ENCODE measurements at regions not wholly inside any gene's neighbourhood (a gene's known extent, or its start where the extent isn't known, plus 50 kb on each side); places are given as distances from the start of the nearest gene placed in this dataset.

- intact Hi-C loops (cut with micrococcal nuclease), result loop anchor here (5.0 kb wide), 1 partner anchor 1922 kb away; no protein-coding TSS in a partner anchor
These were observed 230.5 kb downstream of the ETNK1 start for GRCh38 chr12:22855456-22855855.

GRCh38 chr12:22856178-22856577, 231.2 kb downstream of the ETNK1 start:
- H3K4me2 ChIP-seq (replicated peaks; ENCODE audit: low read depth, low read length, poor library complexity, severe bottlenecking), result no peak overlapping the region
- H3K27me3 ChIP-seq (replicated peaks in 1 of 4; ENCODE audit: control extremely low read depth in 1 of 4, control insufficient read depth in 3 of 4, insufficient read depth in 4 of 4, low read length in 3 of 4), result peaks cover 0 to 7% (median 0%) of the 10 kb centered on the region in 4 experiments
- no peak for ATAC-seq (ENCODE audit: low read depth)
- H3K4me1 Mint-ChIP-seq, result no peaks in the 10 kb centered on the region
- no peak overlapping the region for H3K4me3 Mint-ChIP-seq
- H3K9me3 Mint-ChIP-seq (ENCODE audit: insufficient read depth), result no peaks in the 10 kb centered on the region
- TF ChIP-seq EZH2 (IDR thresholded peaks at IDR 0.05; ENCODE audit: borderline replicate concordance, insufficient read depth, low read depth, low read length, poor library complexity, severe bottlenecking), result no peak
- peak; percentile 60 for TF ChIP-seq CTCF (IDR thresholded peaks at IDR 0.05)
- no peak overlapping the region for H2AFZ ChIP-seq (ENCODE audit: insufficient read depth, low read depth, low read length, poor library complexity, severe bottlenecking)
- no peaks in the 10 kb centered on the region for H3K79me2 ChIP-seq (ENCODE audit: control insufficient read depth, insufficient read depth, low read length)
- H3K9ac ChIP-seq (ENCODE audit: low read length), result no peak overlapping the region
- ChIA-PET POLR2A (no interaction called here), CTCF (interaction anchor here (1.3 to 1.9 kb wide), 4 partner anchors 10 to 1979 kb away, joined by 4 to 6 read pairs (median 4); no protein-coding TSS in a partner anchor)
- WGBS (ENCODE audit: insufficient coverage), result no CpG with 5 or more reads among the region's 2 CpGs
- H3K4me1 ChIP-seq (ENCODE audit: control insufficient read depth in 2 of 2, insufficient read depth in 2 of 2, low read length in 2 of 2), result no peaks in the 10 kb centered on the region
- H3K27me3 Mint-ChIP-seq, result peaks cover 30% of the 10 kb centered on the region
- peak; percentile 9 for DNase-seq
- no peak overlapping the region for H3K4me3 ChIP-seq (ENCODE audit: control extremely low read depth in 1 of 5, extremely low read depth in 1 of 5, insufficient read depth in 1 of 5, low read depth in 2 of 5, low read length in 4 of 5)
- no peak overlapping the region for H3K27ac Mint-ChIP-seq
- H3K9me3 ChIP-seq (ENCODE audit: control extremely low read depth in 1 of 3, control insufficient read depth in 2 of 3, insufficient read depth in 1 of 3, low read length in 2 of 3), result no peaks in the 10 kb centered on the region
- no peaks in the 10 kb centered on the region for H3K36me3 ChIP-seq (replicated peaks in 1 of 2; ENCODE audit: control extremely low read depth in 1 of 2, control insufficient read depth in 1 of 2, extremely low read depth in 1 of 2, insufficient read depth in 2 of 2, low read length in 1 of 2)
- intact Hi-C loops (cut with micrococcal nuclease), result loop anchor here (5.0 kb wide), 1 partner anchor 1921 kb away; no protein-coding TSS in a partner anchor
- no peaks in the 10 kb centered on the region for H4K20me1 ChIP-seq (ENCODE audit: control insufficient read depth, insufficient read depth, low read length, poor library complexity, severe bottlenecking)
- no peak overlapping the region for H3K27ac ChIP-seq (ENCODE audit: low read length in 2 of 2)

More at GRCh38 chr12:22855456-22855855, 230.5 kb downstream of the ETNK1 start:
- no peaks in the 10 kb centered on the region for H3K36me3 ChIP-seq (replicated peaks in 1 of 2; ENCODE audit: control extremely low read depth in 1 of 2, control insufficient read depth in 1 of 2, extremely low read depth in 1 of 2, insufficient read depth in 2 of 2, low read length in 1 of 2)
- no peaks in the 10 kb centered on the region for H3K4me1 ChIP-seq (ENCODE audit: control insufficient read depth in 2 of 2, insufficient read depth in 2 of 2, low read length in 2 of 2)
- H3K9me3 ChIP-seq (ENCODE audit: control extremely low read depth in 1 of 3, control insufficient read depth in 2 of 3, insufficient read depth in 1 of 3, low read length in 2 of 3), result no peaks in the 10 kb centered on the region
- H3K9ac ChIP-seq (ENCODE audit: low read length), result no peak overlapping the region
- 89% methylated on average over 1 of the region's 2 CpGs for WGBS (ENCODE audit: insufficient coverage)
- H3K9me3 Mint-ChIP-seq (ENCODE audit: insufficient read depth), result no peaks in the 10 kb centered on the region
- no peaks in the 10 kb centered on the region for H3K4me1 Mint-ChIP-seq
- H3K4me2 ChIP-seq (replicated peaks; ENCODE audit: low read depth, low read length, poor library complexity, severe bottlenecking), result no peak overlapping the region
- H3K27ac ChIP-seq (ENCODE audit: low read length in 2 of 2), result no peak overlapping the region
- ChIA-PET POLR2A (no interaction called here), CTCF (interaction anchor here (1.5 to 1.9 kb wide), 2 partner anchors 13 to 1980 kb away, joined by 4 read pairs; no protein-coding TSS in a partner anchor)
- peaks cover 0 to 7% (median 0%) of the 10 kb centered on the region in 4 experiments for H3K27me3 ChIP-seq (replicated peaks in 1 of 4; ENCODE audit: control extremely low read depth in 1 of 4, control insufficient read depth in 3 of 4, insufficient read depth in 4 of 4, low read length in 3 of 4)
- H3K4me3 Mint-ChIP-seq, result no peak overlapping the region
- H4K20me1 ChIP-seq (ENCODE audit: control insufficient read depth, insufficient read depth, low read length, poor library complexity, severe bottlenecking), result no peaks in the 10 kb centered on the region
- H3K79me2 ChIP-seq (ENCODE audit: control insufficient read depth, insufficient read depth, low read length), result no peaks in the 10 kb centered on the region
- H3K27me3 Mint-ChIP-seq, result peaks cover 30% of the 10 kb centered on the region
- TF ChIP-seq EZH2 (IDR thresholded peaks at IDR 0.05; ENCODE audit: borderline replicate concordance, insufficient read depth, low read depth, low read length, poor library complexity, severe bottlenecking), result no peak
- no peak for TF ChIP-seq CTCF (IDR thresholded peaks at IDR 0.05)
- ATAC-seq (ENCODE audit: low read depth) (no peak), DNase-seq (no peak)
- H3K4me3 ChIP-seq (ENCODE audit: control extremely low read depth in 1 of 5, extremely low read depth in 1 of 5, insufficient read depth in 1 of 5, low read depth in 2 of 5, low read length in 4 of 5), result no peak overlapping the region
- H2AFZ ChIP-seq (ENCODE audit: insufficient read depth, low read depth, low read length, poor library complexity, severe bottlenecking), result no peak overlapping the region
- no peak overlapping the region for H3K27ac Mint-ChIP-seq

All from B cell (primary cell).